ENCODE measurements at regions not wholly inside any gene's neighbourhood (a gene's known extent, or its start where the extent isn't known, plus 50 kb on each side); places are given as distances from the start of the nearest gene placed in this dataset.

DNA sequence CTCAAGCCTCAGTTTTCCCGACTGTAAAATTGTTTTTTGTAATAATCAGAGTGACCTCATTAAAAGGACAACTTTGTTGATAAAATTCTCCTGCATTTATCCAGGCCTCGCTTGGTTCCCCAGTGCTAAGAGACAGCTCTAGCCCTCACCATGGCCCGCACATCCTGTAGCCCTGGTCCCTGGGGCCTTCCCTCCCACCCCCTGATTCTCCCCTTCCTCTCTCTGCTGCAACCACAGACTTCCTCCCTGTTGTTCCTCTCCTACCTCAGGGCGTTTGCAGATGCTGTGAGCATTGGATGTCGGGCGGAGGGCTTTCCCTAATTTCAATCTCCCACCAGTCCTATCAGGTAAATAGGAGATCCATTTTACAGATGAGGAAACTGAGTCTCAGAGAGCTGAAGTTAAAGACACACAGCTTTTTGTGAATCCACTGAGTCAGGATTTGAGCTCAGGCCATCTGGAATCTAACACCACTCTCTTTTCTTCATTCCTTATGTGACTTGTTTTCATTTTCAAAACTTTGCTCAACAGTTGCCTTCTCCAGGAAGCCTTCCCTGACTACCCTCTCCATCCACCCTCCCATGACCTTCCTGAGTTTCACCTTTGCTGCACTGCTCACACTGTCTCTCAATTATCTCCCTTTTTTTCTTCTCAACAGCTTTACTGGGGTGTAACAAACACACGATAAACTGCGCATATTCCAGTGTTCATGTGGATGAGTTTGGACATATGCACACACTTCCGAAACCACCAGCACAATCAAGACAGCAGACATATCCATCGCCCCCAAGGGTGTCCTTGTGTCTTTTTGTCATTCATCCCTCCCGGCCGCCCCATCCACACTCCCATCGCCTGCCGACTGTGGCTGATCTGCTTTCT lies 107.1 kb downstream of the CEBPB start:
- in situ Hi-C loops (cut with MboI; ENCODE audit: low sequenced_read_pairs) = no loop called here

DNA sequence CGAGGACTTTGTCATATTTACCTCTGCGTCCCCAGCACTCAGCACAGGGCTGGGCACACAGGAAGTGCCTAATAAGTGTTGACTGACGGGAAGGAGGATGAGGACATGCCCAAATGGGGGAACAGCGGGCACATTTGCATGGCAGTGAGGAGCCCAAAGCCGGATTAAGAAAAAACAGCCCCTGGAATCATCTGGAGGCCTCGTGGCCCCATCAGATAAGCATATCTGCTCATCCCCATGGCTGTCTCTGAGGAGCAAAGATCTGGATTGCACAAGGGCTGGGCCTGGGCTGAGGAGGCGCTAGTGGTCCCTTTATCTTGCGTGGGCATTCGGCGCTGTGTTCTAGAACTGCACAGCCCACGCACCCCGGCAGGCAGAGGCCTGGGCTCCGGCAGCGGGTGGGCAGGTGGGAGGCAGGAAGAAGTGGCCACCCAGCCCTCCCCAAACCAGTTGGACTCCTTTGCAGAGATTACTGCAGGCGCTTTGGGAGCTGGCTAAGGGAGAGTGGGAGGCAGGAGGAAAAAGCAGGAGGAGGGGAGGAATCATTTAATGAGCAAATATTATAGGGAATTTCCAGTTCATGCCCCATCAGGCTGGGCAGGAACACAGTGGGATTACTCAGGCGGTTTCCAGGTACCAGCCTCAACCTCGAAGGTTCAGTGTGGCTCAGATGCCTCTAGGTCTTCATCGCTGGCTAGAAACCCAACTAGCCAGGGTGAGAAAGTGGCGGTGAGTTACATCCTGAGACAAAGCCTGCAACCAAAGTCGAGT lies 108.1 kb downstream of the CEBPB start:
- in situ Hi-C loops (cut with MboI; ENCODE audit: low sequenced_read_pairs) = no loop called here

DNA sequence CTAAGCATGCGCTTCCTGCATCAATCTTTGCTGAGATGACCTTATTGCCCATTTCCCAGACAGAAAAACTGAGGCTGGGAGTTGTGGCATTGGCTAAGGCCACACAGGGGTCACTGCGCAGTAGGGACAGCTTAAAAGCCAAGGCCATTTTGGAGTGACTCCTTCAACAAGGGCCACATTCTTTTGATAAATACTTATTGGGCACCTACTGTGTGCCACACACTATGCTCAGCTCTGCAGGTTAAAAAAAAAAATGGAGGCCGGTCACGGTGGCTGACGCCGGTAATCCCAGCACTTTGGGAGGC lies 108.6 kb downstream of the CEBPB start:
- in situ Hi-C loops (cut with MboI; ENCODE audit: low sequenced_read_pairs) = no loop called here

DNA sequence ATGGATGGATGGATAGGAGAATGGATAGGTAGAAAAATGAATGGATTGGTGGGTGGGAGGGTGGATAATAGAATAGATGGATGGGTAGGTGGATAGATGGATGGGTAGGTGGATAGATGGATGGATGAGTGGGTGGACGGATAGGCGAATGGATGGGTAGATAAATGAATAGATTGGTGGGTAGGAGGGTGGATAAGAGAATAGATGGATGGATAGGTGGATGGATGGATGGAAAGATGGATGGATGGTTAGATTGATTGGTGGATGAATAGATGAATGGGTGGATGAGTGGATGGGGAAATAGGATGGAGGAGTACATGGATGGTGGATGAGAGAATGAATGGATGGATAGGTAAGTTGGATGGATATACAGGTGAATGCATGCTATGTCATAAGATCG lies 110.5 kb downstream of the CEBPB start:
- in situ Hi-C loops (cut with MboI; ENCODE audit: low sequenced_read_pairs) = no loop called here

DNA sequence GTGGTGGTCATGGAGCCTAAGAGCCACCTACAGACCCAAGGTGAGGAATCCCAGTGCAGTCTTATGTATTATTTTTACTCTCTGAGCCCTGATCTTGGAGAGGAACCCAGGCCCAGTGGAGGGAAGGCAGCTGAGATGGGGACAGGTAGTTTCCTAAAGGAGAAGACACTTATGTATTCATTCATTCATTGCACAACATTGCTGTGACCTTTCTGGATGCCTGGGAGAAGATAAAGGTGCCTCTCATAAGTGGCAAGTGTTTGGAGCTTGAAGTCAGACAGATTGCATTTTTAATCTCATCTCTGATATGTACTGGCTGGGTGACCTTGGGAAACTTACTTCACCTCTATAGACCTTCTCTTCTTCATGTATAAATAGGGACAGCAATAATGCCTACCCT lies 111.1 kb downstream of the CEBPB start:
- in situ Hi-C loops (cut with MboI; ENCODE audit: low sequenced_read_pairs) = no loop called here

DNA sequence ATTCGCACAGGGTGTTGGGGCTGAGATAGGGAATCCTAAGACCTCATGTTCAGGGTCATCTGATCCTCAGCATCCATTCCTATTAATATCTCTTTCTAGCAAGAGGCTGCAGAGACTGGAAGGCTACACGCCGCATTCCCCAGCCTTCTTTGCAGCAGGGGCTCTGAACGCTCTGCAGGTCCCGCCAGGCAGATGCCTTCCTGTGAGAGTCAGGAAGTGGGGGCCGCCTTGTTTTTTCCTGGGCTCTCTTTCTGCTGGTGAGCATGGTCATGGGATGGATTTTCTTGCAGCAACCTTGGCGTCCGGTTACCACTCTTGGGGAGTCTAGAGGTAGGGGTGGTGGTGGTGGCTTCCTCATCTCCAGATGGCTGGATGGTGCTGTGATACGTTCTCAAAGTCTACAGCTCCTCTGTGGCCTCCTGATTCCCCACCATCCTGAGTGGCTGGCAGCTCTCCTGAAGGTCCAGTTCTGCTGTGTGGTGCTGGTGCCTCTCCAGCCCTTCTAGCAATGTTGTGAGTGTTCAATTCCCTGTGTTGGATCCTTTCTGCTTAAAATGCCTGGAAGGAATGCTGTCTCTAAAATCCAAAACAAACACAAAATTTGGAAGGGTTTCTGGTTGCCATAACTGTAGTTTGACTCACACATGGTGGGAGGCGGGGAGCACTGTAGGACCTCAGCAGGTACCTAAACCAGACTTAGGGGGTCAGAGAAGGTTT lies 111.9 kb downstream of the CEBPB start:
- in situ Hi-C loops (cut with MboI; ENCODE audit: low sequenced_read_pairs) = no loop called here

DNA sequence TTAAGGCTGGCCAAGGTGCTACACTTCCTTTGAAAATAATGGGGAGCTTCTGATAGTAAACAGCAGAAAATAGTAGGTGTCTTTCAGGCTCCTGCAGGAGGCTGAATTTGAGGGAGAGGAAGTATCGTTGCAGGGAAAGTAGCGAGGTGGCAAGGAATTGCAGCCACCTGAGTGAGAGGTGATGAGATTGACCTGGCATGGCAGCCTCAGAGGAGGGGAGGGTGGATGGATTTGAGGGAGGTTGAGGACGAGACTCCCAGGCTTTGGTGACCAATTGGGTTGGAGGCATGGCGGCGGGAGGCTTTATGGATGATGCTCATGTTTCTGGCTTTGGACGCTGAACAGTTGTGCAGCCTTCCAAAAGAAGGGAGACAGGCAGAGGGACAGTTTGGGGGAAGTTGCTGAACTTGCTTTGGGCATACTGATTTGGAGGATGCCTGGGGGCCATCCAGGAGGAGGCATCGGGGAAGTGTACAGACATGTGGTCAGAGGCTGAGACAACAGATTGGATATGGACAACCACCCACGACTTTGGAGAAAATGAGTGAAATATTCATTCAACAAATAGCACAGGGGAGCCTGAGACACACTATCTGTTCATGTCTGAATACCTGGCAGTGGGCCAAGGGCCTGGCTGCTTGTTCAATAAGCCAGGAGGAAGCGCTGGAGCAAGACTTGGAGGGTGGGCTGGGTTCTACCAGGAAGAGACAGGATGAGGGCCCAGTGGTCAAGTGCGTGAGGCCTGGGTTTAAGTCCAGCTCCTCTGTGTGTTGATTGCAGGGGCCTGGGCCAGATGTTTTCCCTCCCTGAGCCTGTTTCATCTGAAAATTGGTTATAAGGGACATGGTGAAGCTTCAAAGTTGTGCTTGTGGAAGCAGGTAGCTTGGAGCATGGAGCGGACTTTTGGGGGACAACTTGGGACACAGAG lies 113.2 kb downstream of the CEBPB start:
- in situ Hi-C loops (cut with MboI; ENCODE audit: low sequenced_read_pairs) = no loop called here

DNA sequence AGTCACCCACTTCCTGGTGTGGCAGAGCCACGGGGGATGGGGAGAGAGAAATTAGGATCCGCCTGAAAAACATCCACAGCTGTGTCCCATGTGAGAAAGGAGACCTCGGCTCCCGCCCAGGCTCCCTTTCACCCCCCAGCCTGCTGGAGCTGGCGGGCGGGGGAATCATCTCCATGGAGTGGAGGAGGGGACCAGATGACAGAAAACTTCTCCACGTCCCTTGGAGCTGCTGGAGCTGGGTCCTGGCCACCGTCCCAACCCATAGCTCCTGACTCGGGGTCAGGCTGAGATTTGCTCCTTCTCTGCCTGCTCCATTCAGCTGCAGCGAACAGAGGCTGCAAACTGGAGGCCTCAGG lies 113.8 kb downstream of the CEBPB start:
- in situ Hi-C loops (cut with MboI; ENCODE audit: low sequenced_read_pairs) = no loop called here

DNA sequence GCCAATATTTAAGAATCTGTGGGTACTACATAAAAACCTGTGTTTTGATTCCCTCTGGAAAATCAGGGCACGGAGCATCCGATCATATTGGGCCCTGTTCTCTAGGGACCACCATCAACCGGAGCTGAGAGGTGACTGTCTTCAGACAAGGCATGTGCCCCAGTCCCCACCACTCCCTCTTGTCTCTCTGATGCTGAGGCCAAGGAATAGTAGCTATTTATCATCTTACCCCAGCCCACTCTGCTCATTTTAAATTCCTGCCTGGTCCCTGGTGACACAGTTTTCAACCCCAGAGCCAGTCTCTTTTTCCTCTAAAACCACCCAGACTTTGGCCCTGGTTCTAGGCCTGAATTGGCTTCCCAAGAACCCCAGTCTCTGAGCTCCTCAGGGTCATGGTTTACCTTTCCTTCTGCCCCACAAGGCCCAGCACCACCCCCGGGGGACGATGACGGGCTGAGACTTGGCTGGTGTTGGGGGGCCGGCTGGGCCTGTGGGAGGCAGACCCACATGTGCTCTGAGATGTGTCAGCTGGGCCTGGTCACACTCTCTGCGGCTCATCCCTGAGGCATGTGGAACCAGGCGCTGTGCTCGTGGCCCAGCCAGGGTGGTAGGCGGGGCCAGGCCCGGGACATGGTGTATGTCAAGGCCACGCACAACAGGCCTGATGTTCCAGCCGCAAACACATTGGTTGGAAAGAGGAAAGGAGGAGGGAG lies 114.4 kb downstream of the CEBPB start:
- in situ Hi-C loops (cut with MboI; ENCODE audit: low sequenced_read_pairs) = no loop called here

DNA sequence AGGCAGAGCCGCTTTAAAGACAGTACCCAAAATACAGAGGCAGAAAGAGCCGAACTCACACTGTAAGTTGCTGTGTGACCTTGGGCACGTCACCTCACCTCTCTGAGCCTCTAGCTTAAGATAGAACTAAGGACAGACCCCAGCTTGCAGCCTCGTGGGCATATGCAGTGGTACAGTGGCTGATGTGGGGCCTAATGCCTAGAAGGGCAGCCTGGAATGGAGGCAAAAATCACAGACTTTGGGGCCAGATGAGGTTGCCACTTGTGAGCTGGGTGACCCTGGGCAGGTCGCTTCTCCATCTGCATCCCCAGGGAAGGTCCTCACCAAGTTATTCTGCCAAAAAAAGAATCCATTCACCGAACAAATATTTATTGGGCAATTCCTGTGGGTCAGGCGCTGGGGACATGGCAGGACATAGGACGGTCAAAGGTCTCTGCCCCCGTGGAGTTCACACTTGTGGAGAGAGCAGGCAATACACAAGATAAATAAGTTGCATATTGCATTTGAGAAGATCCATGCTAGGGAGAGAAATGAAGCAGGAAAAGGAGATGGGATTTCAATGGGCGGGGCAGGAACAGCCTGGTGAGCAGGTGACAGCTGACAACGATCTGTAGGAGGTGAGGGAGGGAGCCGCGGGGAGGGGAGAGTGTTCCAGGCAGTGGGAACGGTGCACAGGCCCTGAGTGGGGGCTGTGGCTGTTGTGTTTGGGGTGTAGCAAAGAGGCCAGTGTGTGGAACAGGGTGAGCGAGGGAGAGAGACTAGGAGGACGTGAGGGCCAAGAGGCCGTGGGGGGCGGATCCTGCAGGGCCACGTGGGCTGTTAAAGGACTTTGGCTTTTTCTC lies 115.2 kb downstream of the CEBPB start:
- in situ Hi-C loops (cut with MboI; ENCODE audit: low sequenced_read_pairs) = no loop called here

DNA sequence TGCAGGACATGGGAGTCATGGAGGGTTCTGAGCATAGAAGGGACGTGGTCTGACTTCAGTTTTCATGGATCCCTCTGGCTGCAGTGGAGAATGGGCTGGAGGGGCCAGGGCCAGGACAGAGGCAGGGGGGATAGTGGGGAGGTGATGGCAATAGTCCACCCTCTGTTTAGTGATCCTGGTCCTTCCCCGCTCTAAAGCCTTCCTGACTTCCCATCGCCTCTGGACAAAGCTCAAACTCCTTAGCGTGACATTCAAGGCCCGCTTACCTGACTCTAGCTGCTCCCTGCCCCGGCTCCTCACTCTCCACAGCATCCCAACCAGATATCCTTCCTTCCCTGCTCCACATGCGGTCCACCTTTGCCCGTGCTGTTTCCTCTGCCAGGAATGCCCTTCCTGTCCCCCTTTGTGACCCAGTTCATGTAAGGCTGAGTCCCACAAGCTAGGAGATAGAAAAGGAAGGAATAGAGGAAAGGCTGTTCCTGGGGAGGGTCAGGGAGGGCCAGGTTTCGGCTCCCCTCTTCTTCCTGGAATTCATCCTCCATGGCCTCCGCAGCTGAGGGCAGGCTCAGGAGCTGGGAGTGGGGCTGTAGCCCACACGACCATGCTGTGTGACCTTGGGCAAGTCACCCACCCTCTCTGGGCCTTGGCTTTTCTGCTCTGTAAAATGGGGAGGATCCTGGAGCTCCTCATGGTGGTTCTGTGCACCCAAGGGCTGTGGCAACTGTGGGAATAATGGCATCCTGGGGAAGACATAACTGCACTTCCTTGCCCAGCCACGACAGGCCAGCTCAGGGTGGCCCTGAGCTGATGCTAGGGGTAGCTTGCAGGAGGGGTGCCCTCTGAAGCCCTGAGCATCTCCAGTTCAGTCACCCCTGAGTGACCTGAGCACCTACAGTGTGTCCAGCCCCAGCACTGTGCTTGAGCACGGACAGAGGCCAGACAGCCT lies 116.1 kb downstream of the CEBPB start:
- in situ Hi-C loops (cut with MboI; ENCODE audit: low sequenced_read_pairs) = no loop called here

DNA sequence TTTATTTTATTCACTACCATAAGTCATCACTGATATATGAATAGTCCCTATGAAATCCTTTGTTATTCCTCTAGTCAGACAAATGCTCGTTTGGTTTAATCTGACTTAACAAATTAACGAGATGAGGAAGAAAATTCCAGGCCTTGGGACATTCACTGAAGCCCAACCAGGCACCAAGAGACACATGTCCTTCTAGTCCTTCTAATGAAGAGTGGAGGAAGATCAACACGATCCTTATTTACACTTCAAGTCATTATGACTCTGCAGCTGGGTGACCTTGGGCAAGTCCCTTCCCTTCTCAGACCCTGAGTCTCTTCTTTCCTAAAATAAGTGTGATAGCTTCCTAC lies 117.5 kb downstream of the CEBPB start:
- in situ Hi-C loops (cut with MboI; ENCODE audit: low sequenced_read_pairs) = no loop called here

DNA sequence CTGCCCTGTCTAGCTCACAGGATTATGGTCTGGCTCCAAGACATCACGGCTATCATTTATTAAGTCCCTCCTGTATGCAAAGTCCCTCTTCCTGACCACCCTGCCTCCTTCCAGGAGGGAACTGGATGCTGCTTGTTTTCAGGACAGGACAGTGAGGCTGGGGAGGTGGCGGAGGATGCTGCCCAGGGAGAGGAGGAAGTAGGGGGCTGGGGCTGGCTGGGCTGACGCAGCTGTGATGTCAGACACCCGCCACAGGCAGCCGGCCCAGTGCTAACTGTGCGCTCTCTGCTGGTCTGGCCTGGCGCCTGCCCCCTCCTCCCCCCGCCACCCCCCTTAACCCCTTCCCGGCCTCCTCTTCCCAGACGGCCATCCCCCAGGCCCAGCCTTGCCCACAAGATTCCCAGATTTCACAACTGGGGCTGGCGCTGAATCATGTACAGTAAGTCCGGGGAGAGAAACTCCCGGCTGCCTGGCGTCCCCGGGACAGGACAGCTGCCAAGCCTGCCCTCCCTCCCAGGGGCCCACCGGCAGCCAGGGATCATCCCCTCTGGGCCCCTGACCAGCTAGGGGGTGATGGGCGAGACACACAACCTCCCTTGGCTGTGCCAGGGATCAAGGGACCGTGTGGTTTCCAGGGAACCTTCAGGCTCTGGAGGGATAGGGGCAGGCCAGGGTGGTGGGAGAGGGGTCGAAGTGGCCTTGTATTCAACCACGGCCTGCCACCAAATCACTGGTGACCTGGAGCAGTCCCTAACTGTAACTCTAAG lies 118.1 kb downstream of the CEBPB start:
- in situ Hi-C loops (cut with MboI; ENCODE audit: low sequenced_read_pairs) = no loop called here

DNA sequence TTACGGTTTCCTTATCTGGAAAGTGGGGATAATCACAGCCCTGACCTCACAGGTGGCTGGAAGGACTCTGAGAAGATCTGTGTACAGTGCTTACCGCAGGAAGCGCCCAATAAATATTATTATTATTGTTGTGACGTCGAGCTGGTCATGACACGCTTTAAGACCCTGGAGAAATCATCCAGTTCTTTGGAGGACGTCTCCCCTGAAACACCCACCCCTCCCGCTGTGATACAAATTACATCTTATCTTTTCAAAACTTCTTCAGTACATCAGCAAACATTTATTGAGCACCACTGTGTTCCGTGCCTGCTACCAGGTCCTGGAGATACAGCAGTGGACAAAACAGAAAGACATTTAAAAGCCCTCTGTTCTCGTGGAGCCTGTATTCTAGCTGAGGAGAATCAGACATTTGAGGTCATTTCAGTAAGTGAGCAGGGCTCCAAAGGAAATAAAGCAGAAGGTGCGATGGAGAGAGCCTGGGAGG lies 118.7 kb downstream of the CEBPB start:
- in situ Hi-C loops (cut with MboI; ENCODE audit: low sequenced_read_pairs) = no loop called here

DNA sequence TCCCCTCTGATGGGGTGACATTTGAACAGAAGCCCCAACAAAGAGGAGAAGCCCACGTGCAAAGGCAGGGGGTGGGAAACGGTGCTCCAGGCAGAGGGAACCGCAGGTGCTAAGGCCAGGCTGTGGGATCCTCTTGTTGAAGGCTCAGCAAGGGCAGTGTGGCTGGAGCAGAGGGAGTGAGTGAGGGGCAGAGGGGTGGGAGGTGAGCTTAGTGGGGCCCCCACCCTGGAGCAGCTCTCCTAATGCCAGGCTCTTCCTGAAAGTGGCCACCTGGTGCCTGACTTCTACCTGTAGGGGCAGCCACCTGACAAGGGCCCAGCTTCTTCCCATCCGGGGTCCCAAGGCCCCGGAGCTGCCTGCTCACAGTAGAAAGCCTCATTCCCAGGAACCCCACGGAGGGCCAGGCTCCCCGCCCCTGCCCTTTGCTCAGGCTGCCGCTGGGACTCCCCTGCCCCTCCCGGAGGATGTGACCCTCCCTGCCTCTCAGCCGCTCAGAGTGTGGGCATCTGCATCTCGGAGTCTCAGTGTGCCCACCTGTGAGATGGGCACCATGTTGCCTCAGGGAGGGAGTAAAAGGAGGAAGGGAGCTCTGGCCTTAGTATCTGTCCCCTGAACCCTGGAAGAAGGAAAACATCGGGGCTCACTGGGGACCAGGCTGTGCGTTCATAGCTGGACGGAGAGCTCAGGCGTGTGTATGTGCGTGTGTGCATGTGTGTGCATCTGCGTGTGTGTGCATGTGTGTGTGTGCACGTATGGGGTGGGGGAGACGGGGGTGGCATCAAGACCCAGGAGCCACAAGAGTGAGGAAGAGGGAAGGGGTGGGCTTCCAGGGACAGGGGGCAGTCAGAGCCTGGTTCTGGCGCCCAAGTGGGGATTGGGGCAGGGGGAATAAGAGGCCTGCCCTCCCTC lies 119.4 kb downstream of the CEBPB start:
- in situ Hi-C loops (cut with MboI; ENCODE audit: low sequenced_read_pairs) = no loop called here

DNA sequence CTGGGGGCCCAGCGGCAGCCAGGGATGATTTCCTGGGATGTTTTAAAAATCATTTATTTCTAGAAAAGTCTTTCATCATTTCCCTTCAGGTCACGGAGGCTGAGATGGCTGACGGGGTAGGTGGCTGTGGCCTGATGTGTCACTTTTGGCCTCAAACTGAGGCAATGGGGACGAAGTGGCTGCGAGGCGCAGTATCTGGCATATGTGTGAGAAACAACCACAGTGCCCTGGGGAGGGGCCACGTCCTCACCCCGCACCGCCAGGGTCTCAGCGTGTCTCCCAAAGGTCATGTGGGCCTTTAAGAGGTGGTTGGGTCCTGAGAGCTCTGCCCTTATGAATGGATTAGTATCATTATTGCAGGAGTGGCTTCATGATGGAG lies 120.0 kb downstream of the CEBPB start:
- in situ Hi-C loops (cut with MboI; ENCODE audit: low sequenced_read_pairs) = no loop called here
